H1 (cell line): ENCODE measurements at regions not wholly inside any gene's neighbourhood (a gene's known extent, or its start where the extent isn't known, plus 50 kb on each side); places are given as distances from the start of the nearest gene placed in this dataset.

ENCODE experiments used
- CTCF ChIA-PET: fragments of 300-600 bp; sonication (Branson Sonifier 250); formaldehyde crosslinking; loops from one replicate; lab custom pipeline; 2021; ENCODE audit not compliant: partially characterized antibody; lab: Charles Lee
- POLR2A ChIA-PET: fragments of 300-600 bp; sonication (Branson Sonifier 250); formaldehyde crosslinking; loops from one replicate; lab custom pipeline; 2021; ENCODE audit warnings: inconsistent platforms; ENCODE audit not compliant: partially characterized antibody; lab: Charles Lee
- DNase-seq, 2 experiments: peaks; one replicate each; pipeline versions ENCODE4 v3.0.0 to v3.0.0-alpha.2; 2010 to 2022; ENCODE audit warnings: low spot score in 2 of 2, low read depth in 1 of 2, mixed read lengths in 1 of 2
- FAIRE-seq: peaks from 2 replicates; lab custom pipeline; 2011; peaks lifted over from hg19 to GRCh38; lab: Jason Lieb, UNC
- H2AFZ ChIP-seq: 2 replicates; pipeline ENCODE4 v1.8.1; 2012; ENCODE audit warnings: low read length, inconsistent platforms
- H2AK5ac ChIP-seq: 2 replicates; pipeline ENCODE4 v1.6.1; 2013; ENCODE audit warnings: low read depth, low read length
- H2BK120ac ChIP-seq: replicated peaks from 2 replicates; pipeline ENCODE3; 2013; ENCODE audit warnings: low read depth, low read length, inconsistent platforms
- H2BK12ac ChIP-seq: 2 replicates; pipeline ENCODE4 v1.6.1; 2013; ENCODE audit warnings: low read depth, low read length
- H2BK15ac ChIP-seq: 2 replicates; pipeline ENCODE4 v1.6.1; 2013; ENCODE audit warnings: low read length
- H2BK20ac ChIP-seq: 2 replicates; pipeline ENCODE4 v1.6.1; 2013; ENCODE audit warnings: low read length
- H2BK5ac ChIP-seq: 2 replicates; pipeline ENCODE4 v1.6.1; 2013; ENCODE audit warnings: low read depth, low read length
- H3K14ac ChIP-seq: 2 replicates; pipeline ENCODE4 v1.6.1; 2013; ENCODE audit warnings: inconsistent platforms; ENCODE audit not compliant: insufficient read length
- H3K18ac ChIP-seq: 2 replicates; pipeline ENCODE4 v1.6.1; 2013; ENCODE audit warnings: low read length; ENCODE audit errors: extremely low read depth
- H3K23ac ChIP-seq: 2 replicates; pipeline ENCODE4 v1.6.1; 2013; ENCODE audit warnings: inconsistent platforms; ENCODE audit not compliant: insufficient read length
- H3K23me2 ChIP-seq: 2 replicates; pipeline ENCODE4 v1.6.1; 2013; ENCODE audit warnings: low read depth, low read length
- H3K27ac ChIP-seq: 2 replicates; pipeline ENCODE4 v1.6.1; 2011; ENCODE audit warnings: low read depth, low read length, inconsistent platforms
- H3K27me3 ChIP-seq, 4 experiments: replicated peaks in 1 of 4; 1 replicate in 1 of 4; 2 replicates in 3 of 4; pipeline versions ENCODE4 v1.6.1 to v1.8.1; 2011 to 2013; ENCODE audit warnings: low read length in 3 of 4, mild to moderate bottlenecking in 3 of 4, inconsistent platforms in 2 of 4, mixed read lengths in 2 of 4, moderate library complexity in 1 of 4; ENCODE audit not compliant: control insufficient read depth in 3 of 4, insufficient read depth in 3 of 4; ENCODE audit errors: extremely low read depth in 1 of 4
- H3K36me3 ChIP-seq, 4 experiments: 2 replicates each; pipeline versions ENCODE4 v1.6.1 to v1.8.1; 2011 to 2013; ENCODE audit warnings: mild to moderate bottlenecking in 4 of 4, low read length in 3 of 4, moderate library complexity in 2 of 4, control low read depth in 1 of 4, inconsistent platforms in 1 of 4; ENCODE audit not compliant: insufficient read depth in 4 of 4, control insufficient read depth in 2 of 4
- H3K4ac ChIP-seq: replicated peaks from 2 replicates; pipeline ENCODE3; 2013; ENCODE audit warnings: low read length, low read depth, mixed read lengths, inconsistent platforms; ENCODE audit not compliant: insufficient read length
- H3K4me1 ChIP-seq, 4 experiments: replicated peaks in 1 of 4; 1 replicate in 1 of 4; 2 replicates in 3 of 4; pipeline versions ENCODE4 v1.6.1 to v1.8.1; 2011 to 2013; ENCODE audit warnings: low read length in 3 of 4, inconsistent platforms in 2 of 4, mixed read lengths in 1 of 4; ENCODE audit not compliant: insufficient read depth in 4 of 4, control insufficient read depth in 3 of 4
- H3K4me2 ChIP-seq, 2 experiments: 2 replicates each; pipeline versions ENCODE4 v1.6.1 to v1.8.1; 2011 to 2013; ENCODE audit warnings: low read depth in 2 of 2, low read length in 2 of 2, control low read depth in 1 of 2, inconsistent platforms in 1 of 2, mild to moderate bottlenecking in 1 of 2; ENCODE audit not compliant: insufficient read depth in 1 of 2
- H3K4me3 ChIP-seq, 4 experiments: fragments of 200-600, 300-600 bp in 1 of 4; sonication (generic), shearing (Covaris generic), sonication (Bioruptor Twin) in 1 of 4; 2 replicates each; pipeline versions ENCODE4 v1.5.1 to v1.8.1; 2011 to 2016; ENCODE audit warnings: low read length in 4 of 4, low read depth in 3 of 4, control low read depth in 2 of 4, inconsistent platforms in 2 of 4, mild to moderate bottlenecking in 2 of 4, mixed read lengths in 1 of 4, moderate library complexity in 1 of 4; ENCODE audit not compliant: insufficient read depth in 2 of 4; ENCODE audit errors: extremely low read depth in 1 of 4
- H3K56ac ChIP-seq: replicated peaks from 2 replicates; pipeline ENCODE3; 2013; ENCODE audit warnings: low read depth, mild to moderate bottlenecking, mixed read lengths, low read length, inconsistent platforms; ENCODE audit not compliant: insufficient read length
- H3K79me1 ChIP-seq: 2 replicates; pipeline ENCODE4 v1.6.1; 2013; ENCODE audit warnings: low read depth, low read length, control low read depth
- H3K79me2 ChIP-seq, 2 experiments: 2 replicates each; pipeline versions ENCODE4 v1.6.1 to v1.8.1; 2012 to 2013; ENCODE audit warnings: low read length in 2 of 2, mild to moderate bottlenecking in 2 of 2, inconsistent platforms in 1 of 2; ENCODE audit not compliant: insufficient read depth in 2 of 2, control insufficient read depth in 1 of 2
- H3K9ac ChIP-seq, 4 experiments: replicated peaks in 1 of 4; 1 replicate in 1 of 4; 2 replicates in 3 of 4; pipeline versions ENCODE4 v1.6.1 to v1.8.1; 2011 to 2013; ENCODE audit warnings: low read depth in 3 of 4, low read length in 3 of 4, control low read depth in 2 of 4, mild to moderate bottlenecking in 2 of 4, moderate library complexity in 2 of 4, inconsistent platforms in 1 of 4; ENCODE audit errors: extremely low read depth in 1 of 4
- H3K9me3 ChIP-seq, 2 experiments: 2 replicates each; pipeline versions ENCODE4 v1.6.1 to v1.8.1; 2012 to 2013; ENCODE audit warnings: mild to moderate bottlenecking in 2 of 2, moderate library complexity in 2 of 2, control low read depth in 1 of 2, inconsistent platforms in 1 of 2, low read depth in 1 of 2, low read length in 1 of 2, mixed read lengths in 1 of 2; ENCODE audit not compliant: insufficient read depth in 2 of 2
- H4K20me1 ChIP-seq, 2 experiments: replicated peaks in 1 of 2; 2 replicates each; pipeline versions ENCODE3 to v1.8.1; 2011 to 2013; ENCODE audit warnings: inconsistent platforms in 2 of 2, low read length in 2 of 2, mild to moderate bottlenecking in 1 of 2; ENCODE audit not compliant: insufficient read depth in 2 of 2, control insufficient read depth in 1 of 2
- H4K5ac ChIP-seq: 2 replicates; pipeline ENCODE4 v1.6.1; 2013; ENCODE audit warnings: low read length, low read depth, mixed read lengths, inconsistent platforms; ENCODE audit not compliant: insufficient read length
- H4K8ac ChIP-seq: 2 replicates; pipeline ENCODE4 v1.8.0; 2013; ENCODE audit warnings: mild to moderate bottlenecking, moderate library complexity, low read length, inconsistent platforms; ENCODE audit not compliant: insufficient read depth; ENCODE audit errors: extremely low read depth
- H4K91ac ChIP-seq: replicated peaks from 2 replicates; pipeline ENCODE3; 2013; ENCODE audit warnings: low read length, mixed read lengths, inconsistent platforms; ENCODE audit not compliant: insufficient read length
- JUN ChIP-seq: IDR thresholded peaks from 2 replicates; pipeline ENCODE4 v1.6.1; 2011; ENCODE audit warnings: low read depth, mild to moderate bottlenecking, improper control_type of control experiment, low read length
- USF2 ChIP-seq: IDR thresholded peaks from 2 replicates; pipeline ENCODE4 v1.6.1; 2011; ENCODE audit warnings: low read length, improper control_type of control experiment
- WGBS, 2 experiments: shearing (Covaris generic) in 1 of 2; methylation state at CpG; one replicate each; pipeline versions ENCODE4 v1.1.6 to v1.1.7; 2013 to 2015; ENCODE audit warnings: low lambda C conversion rate in 2 of 2, mixed read lengths in 2 of 2, inconsistent platforms in 1 of 2, low coverage in 1 of 2, missing lambda C conversion rate in 1 of 2; ENCODE audit not compliant: insufficient replicate concordance in 2 of 2, insufficient coverage in 1 of 2, insufficient read length in 1 of 2; ENCODE audit errors: extremely low coverage in 1 of 2, missing lambda C conversion rate in 1 of 2; 5-methylcytosine and 5-hydroxymethylcytosine counted together

GRCh38 chr1:30248774-30249173, 474.6 kb downstream of the MATN1 start:
- Histone ChIP-seq H3K56ac (no peak overlapping the region), H3K27ac (no peak overlapping the region), H2BK20ac (no peak overlapping the region), H3K4me3 (no peak overlapping the region), H4K91ac (no peak overlapping the region), H2AFZ (no peak overlapping the region), H3K23ac (no peak overlapping the region), H3K4me1 (peaks cover 0 to under 1% (median 0%) of the 10 kb centered on the region in 4 experiments; a peak in 1 of 7 replicates), H2BK12ac (no peak overlapping the region), H2BK5ac (no peak overlapping the region), H2BK120ac (no peak overlapping the region), H3K23me2 (no peaks in the 10 kb centered on the region), H3K27me3 (no peaks in the 10 kb centered on the region), H3K18ac (no peak overlapping the region), H3K79me2 (no peaks in the 10 kb centered on the region), H3K4ac (no peak overlapping the region), H3K79me1 (no peaks in the 10 kb centered on the region), H3K9me3 (no peaks in the 10 kb centered on the region), H3K4me2 (no peak overlapping the region), H3K9ac (no peak overlapping the region), H4K5ac (no peak overlapping the region), H2AK5ac (no peak overlapping the region), H3K36me3 (no peaks in the 10 kb centered on the region), H4K20me1 (no peaks in the 10 kb centered on the region), H4K8ac (no peak overlapping the region), H2BK15ac (no peak overlapping the region), H3K14ac (no peak overlapping the region)
- no peak for FAIRE-seq
- ChIA-PET POLR2A (no interaction called here), CTCF (interaction anchor here (1.6 to 1.7 kb wide), 2 partner anchors 16 to 74 kb away, joined by 3 to 8 read pairs; no protein-coding TSS in a partner anchor)
- TF ChIP-seq USF2 (no peak), JUN (no peak)
- WGBS, 2 experiments = 90% methylated on average over 3 of the region's 3 CpGs; no CpG with 5 or more reads in 1 of the 2 experiments
- DNase-seq = no peak
